ENCODE measurements at regions not wholly inside any gene's neighbourhood (a gene's known extent, or its start where the extent isn't known, plus 50 kb on each side); places are given as distances from the start of the nearest gene placed in this dataset.
"Not testable (repeated sequence)": the region's sequence is repeated elsewhere in the genome, so short reads cannot be mapped to it uniquely, and the experiment has no call there.

GRCh38 chr21:9758141-9758540 is 763.2 kb upstream of the TPTE start:
- DNase-seq (ENCODE audit: insufficient read length, low spot score) (no peak), FAIRE-seq (no peak)

- FAIRE-seq (no peak), DNase-seq (ENCODE audit: insufficient read length, low spot score) (no peak)
Measured at GRCh38 chr21:9758888-9759287, 762.5 kb upstream of the TPTE start.

GRCh38 chr21:9759972-9760371 is 761.4 kb upstream of the TPTE start:
- no peak for DNase-seq (ENCODE audit: insufficient read length, low spot score)
- FAIRE-seq: no peak

GRCh38 chr21:9760398-9761074 is 760.8 kb upstream of the TPTE start:
- no peak for FAIRE-seq

GRCh38 chr21:9763306-9763705 is 758.1 kb upstream of the TPTE start:
- DNase-seq (ENCODE audit: insufficient read length, low spot score) (no peak), FAIRE-seq (no peak)

More at GRCh38 chr21:9760398-9761074, 760.8 kb upstream of the TPTE start:
- DNase-seq (ENCODE audit: insufficient read length, low spot score): no peak

- FAIRE-seq: no peak
Measured at GRCh38 chr21:9763807-9764206, 757.6 kb upstream of the TPTE start.

GRCh38 chr21:9764294-9764693 is 757.1 kb upstream of the TPTE start:
- not testable (repeated sequence) for FAIRE-seq; DNase-seq (ENCODE audit: insufficient read length, low spot score)

More at GRCh38 chr21:9763807-9764206, 757.6 kb upstream of the TPTE start:
- no peak for DNase-seq (ENCODE audit: insufficient read length, low spot score)

- not testable (repeated sequence) for DNase-seq (ENCODE audit: insufficient read length, low spot score); FAIRE-seq
Measured at GRCh38 chr21:9765538-9765937, 755.8 kb upstream of the TPTE start.

GRCh38 chr21:9766890-9767591 is 754.3 kb upstream of the TPTE start:
- not testable (repeated sequence) for DNase-seq (ENCODE audit: insufficient read length, low spot score); FAIRE-seq

GRCh38 chr21:9767592-9768375 is 753.6 kb upstream of the TPTE start:
- no peak for FAIRE-seq
- DNase-seq (ENCODE audit: insufficient read length, low spot score): no peak

- FAIRE-seq; DNase-seq (ENCODE audit: insufficient read length, low spot score): not testable (repeated sequence)
Measured at GRCh38 chr21:9768376-9769130, 752.8 kb upstream of the TPTE start.

- not testable (repeated sequence) for DNase-seq (ENCODE audit: insufficient read length, low spot score); FAIRE-seq
Measured at GRCh38 chr21:9769131-9769498, 752.3 kb upstream of the TPTE start.

- not testable (repeated sequence) for FAIRE-seq; DNase-seq (ENCODE audit: insufficient read length, low spot score)
Measured at GRCh38 chr21:9769718-9770690, 751.4 kb upstream of the TPTE start.

GRCh38 chr21:9771466-9772347 is 749.7 kb upstream of the TPTE start:
- not testable (repeated sequence) for DNase-seq (ENCODE audit: insufficient read length, low spot score); FAIRE-seq

GRCh38 chr21:9772348-9772672 is 749.1 kb upstream of the TPTE start:
- DNase-seq (ENCODE audit: insufficient read length, low spot score) (no peak), FAIRE-seq (no peak)

GRCh38 chr21:9772877-9773420 is 748.4 kb upstream of the TPTE start:
- FAIRE-seq; DNase-seq (ENCODE audit: insufficient read length, low spot score): not testable (repeated sequence)

- FAIRE-seq (no peak), DNase-seq (ENCODE audit: insufficient read length, low spot score) (no peak)
Measured at GRCh38 chr21:9774347-9774746, 747.0 kb upstream of the TPTE start.

- not testable (repeated sequence) for FAIRE-seq
Measured at GRCh38 chr21:9774901-9775593, 746.3 kb upstream of the TPTE start.

More at GRCh38 chr21:9774901-9775593, 746.3 kb upstream of the TPTE start:
- DNase-seq (ENCODE audit: insufficient read length, low spot score): not testable (repeated sequence)

Data from GM19239 (cell line).